GM23248 (cell line): ENCODE measurements at regions not wholly inside any gene's neighbourhood (a gene's known extent, or its start where the extent isn't known, plus 50 kb on each side); places are given as distances from the start of the nearest gene placed in this dataset.

Experiments used
- DNase-seq: peaks from one replicate; pipeline ENCODE4 v3.0.0-alpha.2; 2015
- H2AFZ ChIP-seq: fragments of 200-600 bp; sonication (generic); 2 replicates; pipeline ENCODE4 v1.6.1; 2016; ENCODE audit warnings: antibody characterized with exemption
- H3F3A ChIP-seq: fragments of 200-600 bp; sonication (generic); 2 replicates; pipeline ENCODE4 v1.6.1; 2016; ENCODE audit warnings: mild to moderate bottlenecking, antibody characterized with exemption, mixed run types; ENCODE audit not compliant: insufficient read depth
- H3K27ac ChIP-seq: fragments of 200-600 bp; sonication (generic); 2 replicates; pipeline ENCODE4 v1.5.1; 2016; ENCODE audit warnings: mild to moderate bottlenecking
- H3K27me3 ChIP-seq: fragments of 200-600 bp; sonication (generic); replicated peaks from 2 replicates; pipeline ENCODE4 v1.6.1; 2016; ENCODE audit warnings: mild to moderate bottlenecking; ENCODE audit not compliant: insufficient read depth
- H3K36me3 ChIP-seq: fragments of 200-600 bp; sonication (generic); 2 replicates; pipeline ENCODE4 v1.6.1; 2016; ENCODE audit warnings: low read depth, mild to moderate bottlenecking
- H3K4me1 ChIP-seq: fragments of 200-600 bp; sonication (generic); 2 replicates; pipeline ENCODE4 v1.6.1; 2016; ENCODE audit warnings: mild to moderate bottlenecking; ENCODE audit not compliant: insufficient read depth
- H3K4me2 ChIP-seq: fragments of 200-600 bp; sonication (generic); one replicate; pipeline ENCODE4 v1.6.1; 2016; ENCODE audit warnings: mild to moderate bottlenecking; ENCODE audit not compliant: unreplicated experiment
- H3K4me3 ChIP-seq: fragments of 200-600 bp; sonication (generic); 2 replicates; pipeline ENCODE4 v1.5.1; 2016; ENCODE audit warnings: mild to moderate bottlenecking
- H3K79me2 ChIP-seq: fragments of 200-600 bp; sonication (generic); 2 replicates; pipeline ENCODE4 v1.6.1; 2016; ENCODE audit warnings: mild to moderate bottlenecking; ENCODE audit not compliant: insufficient read depth
- H3K9ac ChIP-seq: fragments of 200-600 bp; sonication (generic); 2 replicates; pipeline ENCODE4 v1.6.1; 2016; ENCODE audit warnings: mild to moderate bottlenecking
- H3K9me2 ChIP-seq: fragments of 200-600 bp; sonication (generic); 2 replicates; pipeline ENCODE4 v1.6.1; 2016; ENCODE audit warnings: mixed run types, mild to moderate bottlenecking, moderate library complexity; ENCODE audit not compliant: insufficient read depth
- H3K9me3 ChIP-seq: fragments of 200-600 bp; sonication (generic); one replicate; pipeline ENCODE4 v1.6.1; 2017; ENCODE audit warnings: low read depth
- H4K20me1 ChIP-seq: fragments of 200-600 bp; sonication (generic); 2 replicates; pipeline ENCODE4 v1.6.0; 2016; ENCODE audit not compliant: insufficient read depth
- EZH2 ChIP-seq: fragments of 200-600 bp; sonication (generic); IDR thresholded peaks from 2 replicates; pipeline ENCODE4 v1.6.1; 2018; ENCODE audit warnings: antibody characterized with exemption, mild to moderate bottlenecking; ENCODE audit not compliant: insufficient read depth, poor library complexity, severe bottlenecking
- EZH2phosphoT487 ChIP-seq: fragments of 200-600 bp; sonication (generic); IDR thresholded peaks from 2 replicates; pipeline ENCODE4 v1.6.1; 2018; ENCODE audit warnings: antibody characterized with exemption, moderate library complexity, mild to moderate bottlenecking, low read depth; ENCODE audit not compliant: insufficient read depth
- WGBS, 2 experiments: methylation state at CpG; one replicate each; pipeline ENCODE4 v1.1.6; 2015 to 2017; ENCODE audit warnings: low lambda C conversion rate in 2 of 2, low coverage in 1 of 2; ENCODE audit errors: missing lambda C conversion rate in 2 of 2; 5-methylcytosine and 5-hydroxymethylcytosine counted together
- in situ Hi-C: fragments of 300-500 bp; cut with MboI; formaldehyde crosslinking; loops from 2 replicates; pipeline ENCODE4 v1.15.0; 2020

GRCh38 chr2:78535395-78535794 is 490.1 kb upstream of the REG3G start:
- Histone ChIP-seq H3K27me3 (no peaks in the 10 kb centered on the region), H3K4me3 (no peak overlapping the region), H3K9me3 (no peaks in the 10 kb centered on the region), H2AFZ (no peak overlapping the region), H3K27ac (no peak overlapping the region), H3K4me1 (no peaks in the 10 kb centered on the region), H3K36me3 (no peaks in the 10 kb centered on the region), H4K20me1 (no peaks in the 10 kb centered on the region), H3K9ac (no peak overlapping the region), H3K9me2 (no peaks in the 10 kb centered on the region), H3F3A (no peaks in the 10 kb centered on the region), H3K79me2 (no peaks in the 10 kb centered on the region), H3K4me2 (no peak overlapping the region)
- DNase-seq, result no peak
- in situ Hi-C loops, result no loop called here
- TF ChIP-seq EZH2 (no peak), EZH2phosphoT487 (no peak)

- no peak for DNase-seq
Observed at GRCh38 chr2:78538322-78538721, 487.2 kb upstream of the REG3G start.

GRCh38 chr2:78540255-78540654 is 485.2 kb upstream of the REG3G start:
- no peak for DNase-seq
- no peaks in the 10 kb centered on the region for H4K20me1 ChIP-seq
- no peaks in the 10 kb centered on the region for H3K36me3 ChIP-seq
- no peak overlapping the region for H3K4me2 ChIP-seq
- no peaks in the 10 kb centered on the region for H3K27me3 ChIP-seq
- H2AFZ ChIP-seq, result no peak overlapping the region
- H3K9ac ChIP-seq, result no peak overlapping the region
- WGBS, 2 experiments, result 5 to 8% methylated on average over 2 of the region's 2 CpGs
- in situ Hi-C loops, result no loop called here
- no peaks in the 10 kb centered on the region for H3K79me2 ChIP-seq
- H3K9me3 ChIP-seq, result no peaks in the 10 kb centered on the region
- H3K4me3 ChIP-seq, result no peak overlapping the region
- no peaks in the 10 kb centered on the region for H3K9me2 ChIP-seq
- TF ChIP-seq EZH2 (no peak), EZH2phosphoT487 (no peak)
- H3K4me1 ChIP-seq, result no peaks in the 10 kb centered on the region
- H3K27ac ChIP-seq, result no peak overlapping the region
- no peaks in the 10 kb centered on the region for H3F3A ChIP-seq

More at GRCh38 chr2:78538322-78538721, 487.2 kb upstream of the REG3G start:
- TF ChIP-seq EZH2, result no peak
- Histone ChIP-seq H3K9me3 (no peaks in the 10 kb centered on the region), H3K27me3 (no peaks in the 10 kb centered on the region), H3K4me3 (no peak overlapping the region), H4K20me1 (no peaks in the 10 kb centered on the region), H3K27ac (no peak overlapping the region), H3K9me2 (no peaks in the 10 kb centered on the region), H3K79me2 (no peaks in the 10 kb centered on the region), H3K4me1 (no peaks in the 10 kb centered on the region), H3K4me2 (no peak overlapping the region), H3K9ac (no peak overlapping the region), H3K36me3 (no peaks in the 10 kb centered on the region), H3F3A (no peaks in the 10 kb centered on the region), H2AFZ (no peak overlapping the region)
- in situ Hi-C loops, result no loop called here
- WGBS, 2 experiments, result 50 to 73% methylated on average over 1 of the region's 1 CpG

- Histone ChIP-seq H4K20me1 (no peaks in the 10 kb centered on the region), H3K27ac (no peak overlapping the region), H3K9me2 (no peaks in the 10 kb centered on the region), H3K9ac (no peak overlapping the region), H3K4me1 (no peaks in the 10 kb centered on the region), H3K9me3 (no peaks in the 10 kb centered on the region), H3F3A (no peaks in the 10 kb centered on the region), H3K27me3 (no peaks in the 10 kb centered on the region), H3K4me2 (no peak overlapping the region), H2AFZ (no peak overlapping the region), H3K79me2 (no peaks in the 10 kb centered on the region), H3K4me3 (no peak overlapping the region), H3K36me3 (no peaks in the 10 kb centered on the region)
- in situ Hi-C loops, result no loop called here
- 48 to 50% methylated on average over 6 of the region's 6 CpGs for WGBS, 2 experiments
- TF ChIP-seq EZH2, result no peak
- no peak for TF ChIP-seq EZH2phosphoT487
- no peak for DNase-seq
Observed at GRCh38 chr2:78541088-78541450, 484.4 kb upstream of the REG3G start.
